Astrocyte of the cerebellum (primary cell): ENCODE measurements at regions not wholly inside any gene's neighbourhood (a gene's known extent, or its start where the extent isn't known, plus 50 kb on each side); places are given as distances from the start of the nearest gene placed in this dataset.

Experiments
- DNase-seq: peaks from one replicate; pipeline ENCODE4 v3.0.0-alpha.2; 2011; ENCODE audit warnings: low read depth
- H3K4me3 ChIP-seq: 2 replicates; pipeline ENCODE4 v1.5.1; 2011; ENCODE audit warnings: mild to moderate bottlenecking, low read depth, low read length, moderate library complexity
- CTCF ChIP-seq: IDR thresholded peaks from 2 replicates; pipeline ENCODE4 v1.5.1; 2012; ENCODE audit warnings: low read length, low read depth, moderate library complexity, mild to moderate bottlenecking; ENCODE audit errors: missing control alignments
- in situ Hi-C: cut with HindIII; loops from 2 replicates; pipeline ENCODE4 v1.10.0; 2017; ENCODE audit warnings: low sequenced_read_pairs

- no peak for DNase-seq
- TF ChIP-seq CTCF: no peak
- H3K4me3 ChIP-seq: no peak overlapping the region
- in situ Hi-C loops: no loop called here
Observed at GRCh38 chr12:115485967-115486366, 791.5 kb downstream of the MED13L start.

- in situ Hi-C loops: no loop called here
- H3K4me3 ChIP-seq: no peak overlapping the region
- TF ChIP-seq CTCF: no peak
- DNase-seq: no peak
Observed at GRCh38 chr12:115485503-115485902, 792.0 kb downstream of the MED13L start.

DNA sequence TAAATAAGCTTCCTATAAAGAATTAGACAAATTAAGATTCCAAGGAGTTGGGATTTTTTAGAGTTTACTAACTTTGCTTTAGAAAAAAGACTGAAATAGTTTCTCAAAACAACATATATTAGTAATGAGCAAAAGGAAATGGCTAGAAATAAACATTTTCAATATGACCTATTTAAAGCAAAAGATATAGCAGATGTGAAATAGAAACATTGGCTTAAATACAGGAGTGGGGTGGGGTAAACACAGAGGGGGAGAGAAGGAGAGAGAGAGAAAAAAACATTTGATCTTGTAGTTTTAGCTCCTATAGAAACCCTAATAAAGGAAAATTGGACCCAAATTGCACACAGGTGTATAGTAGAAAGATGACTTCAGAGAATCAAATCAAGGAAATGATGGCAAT, 794.5 kb downstream of the MED13L start:
- H3K4me3 ChIP-seq: no peak overlapping the region
- in situ Hi-C loops: no loop called here
- no peak for DNase-seq
- no peak for TF ChIP-seq CTCF

- H3K4me3 ChIP-seq: no peak overlapping the region
- in situ Hi-C loops: no loop called here
- TF ChIP-seq CTCF: no peak
- no peak for DNase-seq
Observed at GRCh38 chr12:115481141-115481540, 796.4 kb downstream of the MED13L start.

DNA sequence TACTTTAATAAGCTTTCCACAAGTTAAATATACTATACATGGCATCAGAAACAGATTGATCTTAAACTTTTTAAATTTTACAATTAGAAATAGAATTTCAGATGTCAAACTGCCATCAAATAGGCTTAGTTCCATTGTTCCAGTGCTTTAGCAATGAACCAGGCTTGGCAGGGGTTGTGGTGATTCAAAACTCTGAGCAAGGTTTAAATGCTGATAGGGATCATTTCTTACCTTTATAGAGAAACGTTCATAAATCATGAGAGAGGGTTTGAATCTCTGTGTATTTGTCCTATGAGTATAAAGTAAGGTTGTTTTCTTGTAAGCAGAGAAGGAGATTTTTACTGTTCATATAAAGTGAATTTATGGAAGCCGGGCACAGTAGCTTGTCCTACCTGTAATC, 794.5 kb upstream of the TBX3 start:
- no peak for DNase-seq
- in situ Hi-C loops: no loop called here
- no peak for TF ChIP-seq CTCF
- H3K4me3 ChIP-seq: no peak overlapping the region

- no peak overlapping the region for H3K4me3 ChIP-seq
- DNase-seq: no peak
- in situ Hi-C loops: no loop called here
- no peak for TF ChIP-seq CTCF
Observed at GRCh38 chr12:115474539-115475353, 790.8 kb upstream of the TBX3 start.
